GM23338 (cell line): ENCODE measurements at regions not wholly inside any gene's neighbourhood (a gene's known extent, or its start where the extent isn't known, plus 50 kb on each side); places are given as distances from the start of the nearest gene placed in this dataset.

Source experiments
- ATAC-seq: fragments of 200-7000 bp; cut with Tn5 transposase; 3 replicates; pipeline ENCODE4 v1.9.1; 2020
- DNase-seq: peaks from one replicate; pipeline ENCODE4 v3.0.0-alpha.2; 2015; ENCODE audit warnings: low spot score
- H2AFZ ChIP-seq: fragments of 200-600 bp; sonication (generic); 2 replicates; pipeline ENCODE4 v1.8.0; 2016; ENCODE audit warnings: antibody characterized with exemption, mild to moderate bottlenecking, moderate library complexity
- H3F3A ChIP-seq: fragments of 200-600 bp; sonication (generic); replicated peaks from 2 replicates; pipeline ENCODE4 v1.8.0; 2017; ENCODE audit warnings: antibody characterized with exemption, mixed run types, low read depth
- H3K27ac ChIP-seq: fragments of 200-600 bp; sonication (generic); 2 replicates; pipeline ENCODE4 v1.6.1; 2016; ENCODE audit warnings: low read depth
- H3K27me3 ChIP-seq: fragments of 200-600 bp; sonication (generic); 2 replicates; pipeline ENCODE4 v1.8.0; 2016; ENCODE audit warnings: mild to moderate bottlenecking, mixed run types, moderate library complexity; ENCODE audit not compliant: insufficient read depth
- H3K36me3 ChIP-seq: fragments of 200-600 bp; sonication (generic); 2 replicates; pipeline ENCODE4 v1.8.0; 2016; ENCODE audit warnings: mild to moderate bottlenecking; ENCODE audit not compliant: insufficient read depth
- H3K4me1 ChIP-seq: fragments of 200-600 bp; sonication (generic); 2 replicates; pipeline ENCODE4 v1.8.0; 2016; ENCODE audit warnings: mild to moderate bottlenecking, moderate library complexity; ENCODE audit not compliant: insufficient read depth
- H3K4me2 ChIP-seq: fragments of 200-600 bp; sonication (generic); 2 replicates; pipeline ENCODE4 v1.7.1; 2017; ENCODE audit warnings: mixed run types
- H3K4me3 ChIP-seq: fragments of 200-600 bp; sonication (generic); 2 replicates; pipeline ENCODE4 v1.6.1; 2016; ENCODE audit warnings: mixed run types
- H3K79me2 ChIP-seq: fragments of 200-600 bp; sonication (generic); replicated peaks from 2 replicates; pipeline ENCODE4 v1.8.0; 2017; ENCODE audit warnings: mild to moderate bottlenecking; ENCODE audit not compliant: insufficient read depth
- H3K9me2 ChIP-seq: fragments of 200-600 bp; sonication (generic); 2 replicates; pipeline ENCODE4 v1.8.0; 2017; ENCODE audit not compliant: insufficient read depth
- H4K20me1 ChIP-seq: fragments of 200-600 bp; sonication (generic); replicated peaks from 2 replicates; pipeline ENCODE4 v1.8.0; 2017; ENCODE audit warnings: mild to moderate bottlenecking; ENCODE audit not compliant: insufficient read depth
- H3K27ac Mint-ChIP-seq: 2 replicates; pipeline ENCODE4 v1.8.0; 2020; ENCODE audit warnings: inconsistent platforms, mild to moderate bottlenecking, moderate library complexity, mixed read lengths
- H3K27me3 Mint-ChIP-seq: 3 replicates; pipeline ENCODE4 v1.8.0; 2022; ENCODE audit warnings: low read depth, mild to moderate bottlenecking, moderate library complexity, mixed read lengths, inconsistent platforms; ENCODE audit not compliant: insufficient read depth, poor library complexity
- H3K36me3 Mint-ChIP-seq: 3 replicates; pipeline ENCODE4 v1.8.0; 2021; ENCODE audit warnings: low read depth, mild to moderate bottlenecking, inconsistent platforms, moderate library complexity, mixed read lengths
- H3K4me1 Mint-ChIP-seq: 3 replicates; pipeline ENCODE4 v1.8.0; 2020; ENCODE audit warnings: mild to moderate bottlenecking, inconsistent platforms, mixed read lengths
- H3K4me3 Mint-ChIP-seq: 3 replicates; pipeline ENCODE4 v1.8.0; 2021; ENCODE audit warnings: moderate library complexity, mild to moderate bottlenecking, inconsistent platforms, mixed read lengths
- H3K9me3 Mint-ChIP-seq: 3 replicates; pipeline ENCODE4 v1.8.0; 2020; ENCODE audit warnings: moderate library complexity, mild to moderate bottlenecking, inconsistent platforms, mixed read lengths
- EZH2 ChIP-seq: fragments of 200-600 bp; sonication (generic); IDR thresholded peaks from one replicate; pipeline ENCODE4 v1.8.0; 2017; ENCODE audit warnings: antibody characterized with exemption, mild to moderate bottlenecking, low read depth; ENCODE audit not compliant: unreplicated experiment
- EZH2phosphoT487 ChIP-seq: fragments of 200-600 bp; sonication (generic); IDR thresholded peaks from one replicate; pipeline ENCODE4 v1.8.1; 2018; ENCODE audit warnings: antibody characterized with exemption; ENCODE audit not compliant: unreplicated experiment
- JUNB ChIP-seq: IDR thresholded peaks from one replicate; pipeline ENCODE4 v1.6.1; 2016; ENCODE audit warnings: antibody characterized with exemption; ENCODE audit not compliant: unreplicated experiment
- POLR2AphosphoS5 ChIP-seq: IDR thresholded peaks from 2 replicates; pipeline ENCODE4 v1.6.1; 2016; ENCODE audit warnings: antibody characterized with exemption, low read depth
- STAT1 ChIP-seq: IDR thresholded peaks from one replicate; pipeline ENCODE4 v1.6.1; 2016; ENCODE audit warnings: antibody characterized with exemption; ENCODE audit not compliant: unreplicated experiment
- TF ChIP-seq, protein P1 (sequence below): fragments of 250-450 bp; sonication (Bioruptor Pico); IDR thresholded peaks from 2 replicates; pipeline ENCODE4 v1.5.0; 2020; ENCODE audit warnings: mild to moderate bottlenecking, moderate library complexity
- TF ChIP-seq, protein P2 (sequence below), 2 experiments: fragments of 200-600 bp in 1 of 2; sonication (generic) in 1 of 2; conservative IDR thresholded peaks; 2 replicates each; pipeline versions ENCODE4 v1.5.1 to v1.6.1; 2016 to 2017; ENCODE audit warnings: antibody characterized with exemption in 2 of 2, low read depth in 2 of 2, mild to moderate bottlenecking in 2 of 2, moderate library complexity in 1 of 2

DNA sequence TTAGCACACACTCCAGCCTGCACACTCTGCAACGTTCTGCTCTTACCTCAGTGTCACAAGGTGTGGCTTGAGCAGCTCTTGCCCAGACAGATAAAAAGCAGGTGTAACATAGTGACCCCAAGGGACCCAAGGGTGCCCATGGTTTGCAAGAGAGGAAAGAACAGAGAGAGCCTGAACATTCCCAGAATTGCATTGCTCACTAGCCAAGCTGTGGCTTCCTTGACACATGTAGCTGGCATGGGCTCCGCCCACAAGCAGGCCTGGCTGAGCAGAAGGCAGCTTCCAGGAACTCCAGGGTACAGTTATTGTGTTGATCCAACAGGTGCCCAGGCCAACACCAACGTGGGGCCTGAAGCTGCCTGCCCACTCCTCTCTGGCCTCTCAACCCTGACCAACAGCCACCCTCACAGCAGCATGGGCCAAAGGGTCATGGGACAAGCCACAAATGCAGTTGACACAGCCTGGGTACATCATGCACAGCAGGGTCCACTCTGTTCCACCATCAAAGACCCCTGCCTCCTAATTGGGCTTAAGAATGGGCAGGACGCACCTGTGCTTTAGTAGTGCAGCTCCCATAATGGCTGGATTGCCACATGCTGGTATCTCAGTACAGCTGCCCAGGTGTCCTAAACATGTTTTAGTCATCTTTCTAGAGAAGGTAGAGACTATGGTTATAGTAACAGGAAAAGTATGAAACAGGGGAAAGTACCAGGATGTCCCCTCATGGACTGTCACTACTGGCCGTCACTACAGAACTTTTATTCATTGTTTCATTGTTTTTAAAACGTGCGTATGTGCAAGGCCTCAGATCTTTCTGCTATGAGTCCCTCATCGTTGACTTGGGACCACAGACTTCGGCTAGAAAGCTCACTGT, 73.7 kb upstream of the ACSL1 start:
- Mint-ChIP-seq H3K27ac (no peak overlapping the region), H3K4me3 (no peak overlapping the region), H3K36me3 (no peaks in the 10 kb centered on the region), H3K9me3 (no peaks in the 10 kb centered on the region), H3K27me3 (peaks cover 7% of the 10 kb centered on the region), H3K4me1 (peaks cover 5% of the 10 kb centered on the region; the same call in 1 of the 3 replicates)
- Histone ChIP-seq H3K36me3 (no peaks in the 10 kb centered on the region), H3K27me3 (no peaks in the 10 kb centered on the region), H4K20me1 (no peaks in the 10 kb centered on the region), H3K79me2 (no peaks in the 10 kb centered on the region), H3K9me2 (no peaks in the 10 kb centered on the region), H3K4me2 (no peak overlapping the region), H3K4me3 (no peak overlapping the region), H2AFZ (no peak overlapping the region), H3K4me1 (no peaks in the 10 kb centered on the region), H3K27ac (no peak overlapping the region), H3F3A (no peaks in the 10 kb centered on the region)
- ATAC-seq (no peak), DNase-seq (no peak)
- TF ChIP-seq, protein P1, sequence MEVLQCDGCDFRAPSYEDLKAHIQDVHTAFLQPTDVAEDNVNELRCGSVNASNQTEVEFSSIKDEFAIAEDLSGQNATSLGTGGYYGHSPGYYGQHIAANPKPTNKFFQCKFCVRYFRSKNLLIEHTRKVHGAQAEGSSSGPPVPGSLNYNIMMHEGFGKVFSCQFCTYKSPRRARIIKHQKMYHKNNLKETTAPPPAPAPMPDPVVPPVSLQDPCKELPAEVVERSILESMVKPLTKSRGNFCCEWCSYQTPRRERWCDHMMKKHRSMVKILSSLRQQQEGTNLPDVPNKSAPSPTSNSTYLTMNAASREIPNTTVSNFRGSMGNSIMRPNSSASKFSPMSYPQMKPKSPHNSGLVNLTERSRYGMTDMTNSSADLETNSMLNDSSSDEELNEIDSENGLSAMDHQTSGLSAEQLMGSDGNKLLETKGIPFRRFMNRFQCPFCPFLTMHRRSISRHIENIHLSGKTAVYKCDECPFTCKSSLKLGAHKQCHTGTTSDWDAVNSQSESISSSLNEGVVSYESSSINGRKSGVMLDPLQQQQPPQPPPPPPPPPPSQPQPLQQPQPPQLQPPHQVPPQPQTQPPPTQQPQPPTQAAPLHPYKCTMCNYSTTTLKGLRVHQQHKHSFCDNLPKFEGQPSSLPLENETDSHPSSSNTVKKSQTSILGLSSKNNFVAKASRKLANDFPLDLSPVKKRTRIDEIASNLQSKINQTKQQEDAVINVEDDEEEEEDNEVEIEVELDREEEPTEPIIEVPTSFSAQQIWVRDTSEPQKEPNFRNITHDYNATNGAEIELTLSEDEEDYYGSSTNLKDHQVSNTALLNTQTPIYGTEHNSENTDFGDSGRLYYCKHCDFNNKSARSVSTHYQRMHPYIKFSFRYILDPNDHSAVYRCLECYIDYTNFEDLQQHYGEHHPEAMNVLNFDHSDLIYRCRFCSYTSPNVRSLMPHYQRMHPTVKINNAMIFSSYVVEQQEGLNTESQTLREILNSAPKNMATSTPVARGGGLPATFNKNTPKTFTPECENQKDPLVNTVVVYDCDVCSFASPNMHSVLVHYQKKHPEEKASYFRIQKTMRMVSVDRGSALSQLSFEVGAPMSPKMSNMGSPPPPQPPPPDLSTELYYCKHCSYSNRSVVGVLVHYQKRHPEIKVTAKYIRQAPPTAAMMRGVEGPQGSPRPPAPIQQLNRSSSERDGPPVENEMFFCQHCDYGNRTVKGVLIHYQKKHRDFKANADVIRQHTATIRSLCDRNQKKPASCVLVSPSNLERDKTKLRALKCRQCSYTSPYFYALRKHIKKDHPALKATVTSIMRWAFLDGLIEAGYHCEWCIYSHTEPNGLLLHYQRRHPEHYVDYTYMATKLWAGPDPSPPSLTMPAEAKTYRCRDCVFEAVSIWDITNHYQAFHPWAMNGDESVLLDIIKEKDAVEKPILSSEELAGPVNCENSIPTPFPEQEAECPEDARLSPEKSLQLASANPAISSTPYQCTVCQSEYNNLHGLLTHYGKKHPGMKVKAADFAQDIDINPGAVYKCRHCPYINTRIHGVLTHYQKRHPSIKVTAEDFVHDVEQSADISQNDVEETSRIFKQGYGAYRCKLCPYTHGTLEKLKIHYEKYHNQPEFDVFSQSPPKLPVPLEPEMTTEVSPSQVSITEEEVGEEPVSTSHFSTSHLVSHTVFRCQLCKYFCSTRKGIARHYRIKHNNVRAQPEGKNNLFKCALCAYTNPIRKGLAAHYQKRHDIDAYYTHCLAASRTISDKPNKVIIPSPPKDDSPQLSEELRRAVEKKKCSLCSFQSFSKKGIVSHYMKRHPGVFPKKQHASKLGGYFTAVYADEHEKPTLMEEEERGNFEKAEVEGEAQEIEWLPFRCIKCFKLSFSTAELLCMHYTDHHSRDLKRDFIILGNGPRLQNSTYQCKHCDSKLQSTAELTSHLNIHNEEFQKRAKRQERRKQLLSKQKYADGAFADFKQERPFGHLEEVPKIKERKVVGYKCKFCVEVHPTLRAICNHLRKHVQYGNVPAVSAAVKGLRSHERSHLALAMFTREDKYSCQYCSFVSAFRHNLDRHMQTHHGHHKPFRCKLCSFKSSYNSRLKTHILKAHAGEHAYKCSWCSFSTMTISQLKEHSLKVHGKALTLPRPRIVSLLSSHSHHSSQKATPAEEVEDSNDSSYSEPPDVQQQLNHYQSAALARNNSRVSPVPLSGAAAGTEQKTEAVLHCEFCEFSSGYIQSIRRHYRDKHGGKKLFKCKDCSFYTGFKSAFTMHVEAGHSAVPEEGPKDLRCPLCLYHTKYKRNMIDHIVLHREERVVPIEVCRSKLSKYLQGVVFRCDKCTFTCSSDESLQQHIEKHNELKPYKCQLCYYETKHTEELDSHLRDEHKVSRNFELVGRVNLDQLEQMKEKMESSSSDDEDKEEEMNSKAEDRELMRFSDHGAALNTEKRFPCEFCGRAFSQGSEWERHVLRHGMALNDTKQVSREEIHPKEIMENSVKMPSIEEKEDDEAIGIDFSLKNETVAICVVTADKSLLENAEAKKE (CRISPR knock-in tag) = no peak
- TF ChIP-seq EZH2 (no peak), STAT1 (no peak), JUNB (no peak), EZH2phosphoT487 (no peak), POLR2AphosphoS5 (no peak)
- TF ChIP-seq, protein P2, sequence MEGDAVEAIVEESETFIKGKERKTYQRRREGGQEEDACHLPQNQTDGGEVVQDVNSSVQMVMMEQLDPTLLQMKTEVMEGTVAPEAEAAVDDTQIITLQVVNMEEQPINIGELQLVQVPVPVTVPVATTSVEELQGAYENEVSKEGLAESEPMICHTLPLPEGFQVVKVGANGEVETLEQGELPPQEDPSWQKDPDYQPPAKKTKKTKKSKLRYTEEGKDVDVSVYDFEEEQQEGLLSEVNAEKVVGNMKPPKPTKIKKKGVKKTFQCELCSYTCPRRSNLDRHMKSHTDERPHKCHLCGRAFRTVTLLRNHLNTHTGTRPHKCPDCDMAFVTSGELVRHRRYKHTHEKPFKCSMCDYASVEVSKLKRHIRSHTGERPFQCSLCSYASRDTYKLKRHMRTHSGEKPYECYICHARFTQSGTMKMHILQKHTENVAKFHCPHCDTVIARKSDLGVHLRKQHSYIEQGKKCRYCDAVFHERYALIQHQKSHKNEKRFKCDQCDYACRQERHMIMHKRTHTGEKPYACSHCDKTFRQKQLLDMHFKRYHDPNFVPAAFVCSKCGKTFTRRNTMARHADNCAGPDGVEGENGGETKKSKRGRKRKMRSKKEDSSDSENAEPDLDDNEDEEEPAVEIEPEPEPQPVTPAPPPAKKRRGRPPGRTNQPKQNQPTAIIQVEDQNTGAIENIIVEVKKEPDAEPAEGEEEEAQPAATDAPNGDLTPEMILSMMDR (conservative IDR thresholded peaks at IDR 0.05; ENCODE audit: low read depth in 2 of 2) = no peak
